ENCODE measurements at regions not wholly inside any gene's neighbourhood (a gene's known extent, or its start where the extent isn't known, plus 50 kb on each side); places are given as distances from the start of the nearest gene placed in this dataset.

DNA sequence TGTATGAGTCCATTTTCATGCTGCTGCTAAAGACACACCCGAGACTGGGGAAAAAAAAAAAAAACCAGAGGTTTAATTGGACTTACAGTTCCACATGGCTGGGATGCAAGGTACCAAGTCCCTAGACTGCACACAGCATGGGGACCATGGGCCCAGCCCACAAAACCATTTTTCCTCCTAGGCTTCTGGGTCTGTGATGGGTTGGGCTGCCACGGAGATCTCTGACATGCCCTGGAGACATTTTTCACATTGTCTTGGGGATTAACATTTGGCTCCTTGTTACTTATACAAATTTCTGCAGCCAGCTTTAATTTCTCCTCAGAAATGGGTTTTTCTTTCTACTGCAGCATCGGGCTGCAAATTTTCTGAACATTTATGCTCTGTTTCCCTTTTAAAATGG lies 340.3 kb upstream of the NUDT12 start:
- TF ChIP-seq EZH2phosphoT487 (IDR thresholded peaks at IDR 0.05; ENCODE audit: low read depth, severe bottlenecking, unreplicated experiment) (no peak), EZH2 (IDR thresholded peaks at IDR 0.05; ENCODE audit: borderline replicate concordance) (no peak)
- TF ChIP-seq, protein P1, sequence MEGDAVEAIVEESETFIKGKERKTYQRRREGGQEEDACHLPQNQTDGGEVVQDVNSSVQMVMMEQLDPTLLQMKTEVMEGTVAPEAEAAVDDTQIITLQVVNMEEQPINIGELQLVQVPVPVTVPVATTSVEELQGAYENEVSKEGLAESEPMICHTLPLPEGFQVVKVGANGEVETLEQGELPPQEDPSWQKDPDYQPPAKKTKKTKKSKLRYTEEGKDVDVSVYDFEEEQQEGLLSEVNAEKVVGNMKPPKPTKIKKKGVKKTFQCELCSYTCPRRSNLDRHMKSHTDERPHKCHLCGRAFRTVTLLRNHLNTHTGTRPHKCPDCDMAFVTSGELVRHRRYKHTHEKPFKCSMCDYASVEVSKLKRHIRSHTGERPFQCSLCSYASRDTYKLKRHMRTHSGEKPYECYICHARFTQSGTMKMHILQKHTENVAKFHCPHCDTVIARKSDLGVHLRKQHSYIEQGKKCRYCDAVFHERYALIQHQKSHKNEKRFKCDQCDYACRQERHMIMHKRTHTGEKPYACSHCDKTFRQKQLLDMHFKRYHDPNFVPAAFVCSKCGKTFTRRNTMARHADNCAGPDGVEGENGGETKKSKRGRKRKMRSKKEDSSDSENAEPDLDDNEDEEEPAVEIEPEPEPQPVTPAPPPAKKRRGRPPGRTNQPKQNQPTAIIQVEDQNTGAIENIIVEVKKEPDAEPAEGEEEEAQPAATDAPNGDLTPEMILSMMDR (IDR thresholded peaks at IDR 0.05; ENCODE audit: poor library complexity), result no peak
